ENCODE measurements at regions not wholly inside any gene's neighbourhood (a gene's known extent, or its start where the extent isn't known, plus 50 kb on each side); places are given as distances from the start of the nearest gene placed in this dataset.

DNA sequence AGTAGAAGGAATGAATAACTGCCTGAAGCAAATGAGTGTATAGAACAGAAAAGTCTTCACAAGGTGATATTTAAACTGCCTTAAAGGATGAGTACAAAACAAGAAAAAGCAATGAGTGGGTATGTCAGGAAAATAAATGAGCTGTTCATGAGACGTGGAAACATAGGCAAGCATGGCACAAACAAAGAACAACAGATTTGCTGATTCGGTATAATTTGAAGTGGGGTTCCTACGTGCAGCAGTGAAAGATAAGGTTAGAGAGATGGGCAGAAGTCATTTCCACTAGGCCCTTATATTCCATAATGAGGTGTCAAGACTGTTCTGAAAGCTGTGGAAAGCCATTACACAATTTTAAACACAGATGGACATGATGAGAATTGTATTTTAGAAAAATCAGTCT is 506.6 kb downstream of the KLHL13 start:
- H3K14ac ChIP-seq (ENCODE audit: insufficient read depth, low read length): no peak overlapping the region
- no peak overlapping the region for H2BK15ac ChIP-seq (ENCODE audit: low read depth, low read length)
- peaks cover 11 to 41% of the 10 kb centered on the region in 2 experiments for H3K9me3 Mint-ChIP-seq
- H3K9ac ChIP-seq (ENCODE audit: extremely low read depth, insufficient read length, low read length): no peak overlapping the region
- H2BK20ac ChIP-seq (ENCODE audit: low read depth, low read length, poor library complexity, severe bottlenecking): no peak overlapping the region
- no peak overlapping the region for H3K27ac Mint-ChIP-seq
- H3K4ac ChIP-seq (ENCODE audit: low read depth, low read length): no peak overlapping the region
- H3K23ac ChIP-seq (ENCODE audit: insufficient read length, low read depth, low read length): no peak overlapping the region
- no peaks in the 10 kb centered on the region for H3K4me1 ChIP-seq (ENCODE audit: insufficient read depth, low read length)
- peaks cover 5 to 9% (median 5%) of the 10 kb centered on the region in 3 experiments; a peak in 6 of 7 replicates for H3K36me3 Mint-ChIP-seq (ENCODE audit: insufficient read depth in 1 of 3, low read depth in 3 of 3)
- H4K20me1 ChIP-seq (ENCODE audit: control insufficient read depth, insufficient read depth, insufficient read length): no peaks in the 10 kb centered on the region
- H3K27me3 ChIP-seq (ENCODE audit: insufficient read depth, low read length): no peaks in the 10 kb centered on the region
- no peak for DNase-seq
- no peak for TF ChIP-seq CTCF (conservative IDR thresholded peaks at IDR 0.05)
- no peak overlapping the region for H4K5ac ChIP-seq (ENCODE audit: insufficient read length, low read depth, low read length)
- WGBS (ENCODE audit: extremely low coverage, insufficient read length, low lambda C conversion rate): no CpG with 5 or more reads among the region's 3 CpGs
- H3K79me2 ChIP-seq (ENCODE audit: insufficient read depth, low read length): no peaks in the 10 kb centered on the region
- H2AK5ac ChIP-seq (ENCODE audit: insufficient read length, low read length): no peak overlapping the region
- H3T11ph ChIP-seq (ENCODE audit: low read length): no peak overlapping the region
- no peak overlapping the region for H3K56ac ChIP-seq (ENCODE audit: insufficient read length, low read depth, low read length)
- no peaks in the 10 kb centered on the region for H3K79me1 ChIP-seq (ENCODE audit: insufficient read depth, low read depth, low read length, poor library complexity, severe bottlenecking)
- no peak overlapping the region for H3K18ac ChIP-seq (ENCODE audit: insufficient read length, low read depth, low read length)
- no peak overlapping the region for H2BK12ac ChIP-seq (ENCODE audit: insufficient read length, low read depth, low read length)
- no peak overlapping the region for H4K91ac ChIP-seq (ENCODE audit: insufficient read length, low read depth, low read length)
- no peak overlapping the region for H2BK5ac ChIP-seq (ENCODE audit: insufficient read length, low read length)
- no peak overlapping the region for H3K4me2 ChIP-seq (ENCODE audit: insufficient read depth, insufficient read length, low read length)
- no peaks in the 10 kb centered on the region for H3K27me3 Mint-ChIP-seq (ENCODE audit: low read depth)
- peaks cover 3 to 4% of the 10 kb centered on the region in 2 experiments; a peak in 2 of 4 replicates for H3K4me1 Mint-ChIP-seq
- H3K9me3 ChIP-seq (ENCODE audit: control insufficient read depth, low read depth, low read length): peaks cover 7% of the 10 kb centered on the region
- no peak overlapping the region for H3K27ac ChIP-seq (ENCODE audit: insufficient read length, low read depth, low read length)
- no peak overlapping the region for H3K4me3 Mint-ChIP-seq
- no peaks in the 10 kb centered on the region for H3K23me2 ChIP-seq (ENCODE audit: insufficient read length, low read depth, low read length, poor library complexity, severe bottlenecking)
- H2BK120ac ChIP-seq (ENCODE audit: low read depth, low read length, poor library complexity, severe bottlenecking): no peak overlapping the region
- H2AFZ ChIP-seq (ENCODE audit: low read length): no peak overlapping the region
- no peak overlapping the region for H4K8ac ChIP-seq (replicated peaks; ENCODE audit: insufficient read length, low read depth, low read length)
